H9 (cell line): ENCODE measurements at regions not wholly inside any gene's neighbourhood (a gene's known extent, or its start where the extent isn't known, plus 50 kb on each side); places are given as distances from the start of the nearest gene placed in this dataset.

ENCODE experiments used
- DNase-seq: peaks from one replicate; pipeline ENCODE4 v3.0.0-alpha.2; 2017
- H2AFZ ChIP-seq: one replicate; pipeline ENCODE4 v1.6.1; 2013; ENCODE audit warnings: mild to moderate bottlenecking, low read length, control low read depth, moderate library complexity
- H2AK5ac ChIP-seq: 2 replicates; pipeline ENCODE4 v1.6.1; 2013; ENCODE audit warnings: low read length, control low read depth, mixed read lengths; ENCODE audit not compliant: insufficient read length
- H2BK120ac ChIP-seq: one replicate; pipeline ENCODE4 v1.6.1; 2013; ENCODE audit warnings: low read depth, mild to moderate bottlenecking, low read length, control low read depth, inconsistent platforms; ENCODE audit not compliant: poor library complexity, severe bottlenecking
- H2BK12ac ChIP-seq: 2 replicates; pipeline ENCODE4 v1.6.1; 2013; ENCODE audit warnings: low read length, control low read depth, mixed read lengths, low read depth; ENCODE audit not compliant: insufficient read length
- H2BK15ac ChIP-seq: 2 replicates; pipeline ENCODE4 v1.6.1; 2013; ENCODE audit warnings: low read depth, low read length, control low read depth
- H2BK20ac ChIP-seq: one replicate; pipeline ENCODE4 v1.6.1; 2013; ENCODE audit warnings: low read depth, mild to moderate bottlenecking, low read length, control low read depth, inconsistent platforms; ENCODE audit not compliant: poor library complexity, severe bottlenecking
- H2BK5ac ChIP-seq: 2 replicates; pipeline ENCODE4 v1.6.1; 2013; ENCODE audit warnings: low read length, control low read depth, mixed read lengths; ENCODE audit not compliant: insufficient read length
- H3K14ac ChIP-seq: 2 replicates; pipeline ENCODE4 v1.6.1; 2013; ENCODE audit warnings: low read length, control low read depth; ENCODE audit not compliant: insufficient read depth
- H3K18ac ChIP-seq: 2 replicates; pipeline ENCODE4 v1.6.1; 2013; ENCODE audit warnings: low read depth, mild to moderate bottlenecking, mixed read lengths, low read length, control low read depth; ENCODE audit not compliant: insufficient read length
- H3K23ac ChIP-seq: 2 replicates; pipeline ENCODE4 v1.6.1; 2013; ENCODE audit warnings: low read length, control low read depth, mixed read lengths, low read depth; ENCODE audit not compliant: insufficient read length
- H3K23me2 ChIP-seq: 2 replicates; pipeline ENCODE4 v1.6.1; 2013; ENCODE audit warnings: low read depth, mild to moderate bottlenecking, mixed read lengths, low read length, control low read depth; ENCODE audit not compliant: insufficient read length, poor library complexity, severe bottlenecking
- H3K27ac ChIP-seq: 2 replicates; pipeline ENCODE4 v1.5.1; 2013; ENCODE audit warnings: low read length, control low read depth, mixed read lengths, low read depth; ENCODE audit not compliant: insufficient read length
- H3K27me3 ChIP-seq: 2 replicates; pipeline ENCODE4 v1.6.1; 2013; ENCODE audit warnings: low read length, control low read depth, inconsistent platforms; ENCODE audit not compliant: insufficient read depth
- H3K4ac ChIP-seq: 2 replicates; pipeline ENCODE4 v1.6.1; 2013; ENCODE audit warnings: low read depth, mild to moderate bottlenecking, control low read depth, inconsistent platforms, low read length, moderate library complexity
- H3K4me1 ChIP-seq: 2 replicates; pipeline ENCODE4 v1.6.1; 2013; ENCODE audit warnings: low read length, control low read depth, inconsistent platforms; ENCODE audit not compliant: insufficient read depth
- H3K4me2 ChIP-seq: 2 replicates; pipeline ENCODE4 v1.6.1; 2013; ENCODE audit warnings: low read length, control low read depth, mixed read lengths; ENCODE audit not compliant: insufficient read length, insufficient read depth
- H3K56ac ChIP-seq: 2 replicates; pipeline ENCODE4 v1.6.1; 2013; ENCODE audit warnings: low read depth, mild to moderate bottlenecking, mixed read lengths, low read length, control low read depth; ENCODE audit not compliant: insufficient read length
- H3K79me1 ChIP-seq: 2 replicates; pipeline ENCODE4 v1.6.1; 2013; ENCODE audit warnings: low read depth, mild to moderate bottlenecking, moderate library complexity, low read length, control low read depth, inconsistent platforms; ENCODE audit not compliant: insufficient read depth, poor library complexity, severe bottlenecking
- H3K79me2 ChIP-seq: 2 replicates; pipeline ENCODE4 v1.6.1; 2013; ENCODE audit warnings: low read length, control low read depth, inconsistent platforms; ENCODE audit not compliant: insufficient read depth
- H3K9ac ChIP-seq: 2 replicates; pipeline ENCODE4 v1.6.1; 2013; ENCODE audit warnings: low read length, control low read depth, mixed read lengths; ENCODE audit not compliant: insufficient read length; ENCODE audit errors: extremely low read depth
- H3K9me3 ChIP-seq: one replicate; pipeline ENCODE4 v1.6.1; 2013; ENCODE audit warnings: low read depth, low read length, inconsistent platforms; ENCODE audit not compliant: control insufficient read depth
- H3T11ph ChIP-seq: one replicate; pipeline ENCODE4 v1.6.1; 2013; ENCODE audit warnings: mild to moderate bottlenecking, low read length, control low read depth, inconsistent platforms
- H4K20me1 ChIP-seq: one replicate; pipeline ENCODE4 v1.6.1; 2013; ENCODE audit not compliant: control insufficient read depth, insufficient read length, insufficient read depth
- H4K5ac ChIP-seq: 2 replicates; pipeline ENCODE4 v1.6.1; 2013; ENCODE audit warnings: low read depth, mild to moderate bottlenecking, mixed read lengths, low read length, control low read depth; ENCODE audit not compliant: insufficient read length
- H4K8ac ChIP-seq: replicated peaks from 2 replicates; pipeline ENCODE4 v1.6.1; 2013; ENCODE audit warnings: low read length, control low read depth, mixed read lengths, low read depth; ENCODE audit not compliant: insufficient read length
- H4K91ac ChIP-seq: 2 replicates; pipeline ENCODE4 v1.6.1; 2013; ENCODE audit warnings: low read depth, mild to moderate bottlenecking, moderate library complexity, mixed read lengths, low read length, control low read depth; ENCODE audit not compliant: insufficient read length
- H3K27ac Mint-ChIP-seq, 3 experiments: 2 replicates in 2 of 3; 3 replicates in 1 of 3; pipeline ENCODE4 v1.8.0; 2020 to 2021; ENCODE audit warnings: mixed read lengths in 3 of 3, mild to moderate bottlenecking in 1 of 3, moderate library complexity in 1 of 3
- H3K27me3 Mint-ChIP-seq: 2 replicates; pipeline ENCODE4 v1.8.0; 2021; ENCODE audit warnings: low read depth, mild to moderate bottlenecking, moderate library complexity, mixed read lengths
- H3K36me3 Mint-ChIP-seq, 3 experiments: 2 replicates in 2 of 3; 3 replicates in 1 of 3; pipeline ENCODE4 v1.8.0; 2020 to 2021; ENCODE audit warnings: low read depth in 3 of 3, mixed read lengths in 3 of 3; ENCODE audit not compliant: insufficient read depth in 1 of 3
- H3K4me1 Mint-ChIP-seq, 2 experiments: 2 replicates each; pipeline ENCODE4 v1.8.0; 2020; ENCODE audit warnings: mixed read lengths in 2 of 2
- H3K4me3 Mint-ChIP-seq, 2 experiments: 2 replicates in 1 of 2; 3 replicates in 1 of 2; pipeline ENCODE4 v1.8.0; 2020 to 2021; ENCODE audit warnings: mild to moderate bottlenecking in 2 of 2, mixed read lengths in 2 of 2, moderate library complexity in 1 of 2
- H3K9me3 Mint-ChIP-seq, 2 experiments: 2 replicates in 1 of 2; 3 replicates in 1 of 2; pipeline ENCODE4 v1.8.0; 2020; ENCODE audit warnings: mild to moderate bottlenecking in 2 of 2, mixed read lengths in 2 of 2, moderate library complexity in 1 of 2
- CTCF ChIP-seq: fragments of 200-600 bp; sonication (generic); conservative IDR thresholded peaks from 3 replicates; pipeline ENCODE4 v1.8.0; 2021; ENCODE audit warnings: antibody characterized with exemption, mild to moderate bottlenecking
- WGBS: extraction: QIAGEN DNeasy Blood & Tissue Kit; methylation state at CpG from one replicate; pipeline ENCODE4 v1.1.7; 2013; ENCODE audit warnings: missing lambda C conversion rate, low lambda C conversion rate, mixed read lengths; ENCODE audit not compliant: insufficient read length; ENCODE audit errors: extremely low coverage; 5-methylcytosine and 5-hydroxymethylcytosine counted together

- H3K23me2 ChIP-seq, result no peaks in the 10 kb centered on the region
Observed at GRCh38 chr14:56490379-56490778, 89.2 kb upstream of the TMEM260 start.

More at GRCh38 chr14:56490379-56490778, 89.2 kb upstream of the TMEM260 start:
- Histone ChIP-seq H3K27me3 (no peaks in the 10 kb centered on the region), H3T11ph (no peak overlapping the region), H3K4me2 (no peak overlapping the region), H3K4me1 (peaks cover 2% of the 10 kb centered on the region; the same call in 1 of the 2 replicates), H3K56ac (no peak overlapping the region), H2AFZ (no peak overlapping the region), H4K91ac (no peak overlapping the region), H2BK12ac (no peak overlapping the region), H3K18ac (no peak overlapping the region), H3K23ac (no peak overlapping the region), H2BK15ac (no peak overlapping the region), H2BK5ac (no peak overlapping the region), H3K27ac (no peak overlapping the region), H2BK120ac (no peak overlapping the region), H2BK20ac (no peak overlapping the region), H4K5ac (no peak overlapping the region), H3K4ac (no peak overlapping the region), H3K9me3 (no peaks in the 10 kb centered on the region), H3K14ac (no peak overlapping the region), H2AK5ac (no peak overlapping the region), H4K8ac (no peak overlapping the region), H4K20me1 (no peaks in the 10 kb centered on the region), H3K79me2 (no peaks in the 10 kb centered on the region), H3K9ac (no peak overlapping the region), H3K79me1 (no peaks in the 10 kb centered on the region)
- Mint-ChIP-seq H3K4me3 (no peak overlapping the region), H3K9me3 (no peaks in the 10 kb centered on the region), H3K36me3 (no peaks in the 10 kb centered on the region), H3K27ac (no peak overlapping the region), H3K4me1 (peaks cover 13 to 18% of the 10 kb centered on the region in 2 experiments), H3K27me3 (no peaks in the 10 kb centered on the region; the same call in 1 of the 2 replicates)
- no CpG with 5 or more reads among the region's 3 CpGs for WGBS
- DNase-seq, result no peak
- TF ChIP-seq CTCF, result peak; percentile 75
